ES-I3 (cell line): ENCODE measurements at regions not wholly inside any gene's neighbourhood (a gene's known extent, or its start where the extent isn't known, plus 50 kb on each side); places are given as distances from the start of the nearest gene placed in this dataset.

Experiments used
- H3K36me3 ChIP-seq: 2 replicates; pipeline ENCODE4 v1.6.1; 2013; ENCODE audit warnings: mild to moderate bottlenecking, low read length, control low read depth, moderate library complexity; ENCODE audit not compliant: insufficient read depth
- H3K4me1 ChIP-seq: 2 replicates; pipeline ENCODE4 v1.6.1; 2013; ENCODE audit warnings: mild to moderate bottlenecking, control low read depth, low read length; ENCODE audit not compliant: insufficient read depth
- H3K9ac ChIP-seq: 2 replicates; pipeline ENCODE4 v1.6.1; 2013; ENCODE audit warnings: low read depth, mild to moderate bottlenecking, low read length, moderate library complexity
- H3K9me3 ChIP-seq: 2 replicates; pipeline ENCODE4 v1.6.1; 2013; ENCODE audit warnings: mild to moderate bottlenecking, low read length, moderate library complexity; ENCODE audit not compliant: control insufficient read depth, insufficient read depth

GRCh38 chr4:10929818-10930217 lies 245.2 kb upstream of the CLNK start:
- Histone ChIP-seq H3K9ac (no peak overlapping the region), H3K9me3 (no peaks in the 10 kb centered on the region; the same call in 1 of the 2 replicates), H3K36me3 (no peaks in the 10 kb centered on the region), H3K4me1 (no peaks in the 10 kb centered on the region)

GRCh38 chr4:10925996-10926395 lies 241.4 kb upstream of the CLNK start:
- no peaks in the 10 kb centered on the region for H3K36me3 ChIP-seq
- H3K9ac ChIP-seq = no peak overlapping the region
- H3K4me1 ChIP-seq = no peaks in the 10 kb centered on the region
- H3K9me3 ChIP-seq = no peaks in the 10 kb centered on the region; the same call in 1 of the 2 replicates

- H3K36me3 ChIP-seq = no peaks in the 10 kb centered on the region
- H3K4me1 ChIP-seq = no peaks in the 10 kb centered on the region
- no peaks in the 10 kb centered on the region; the same call in 1 of the 2 replicates for H3K9me3 ChIP-seq
- no peak overlapping the region for H3K9ac ChIP-seq
These were observed 239.7 kb upstream of the CLNK start for GRCh38 chr4:10924274-10924673.

GRCh38 chr4:10917566-10917965 lies 233.0 kb upstream of the CLNK start:
- Histone ChIP-seq H3K4me1 (no peaks in the 10 kb centered on the region), H3K9ac (no peak overlapping the region), H3K9me3 (no peaks in the 10 kb centered on the region), H3K36me3 (no peaks in the 10 kb centered on the region)

GRCh38 chr4:10898072-10898471 lies 213.5 kb upstream of the CLNK start:
- Histone ChIP-seq H3K36me3 (no peaks in the 10 kb centered on the region), H3K4me1 (no peaks in the 10 kb centered on the region), H3K9me3 (no peaks in the 10 kb centered on the region), H3K9ac (no peak overlapping the region)

- H3K9ac ChIP-seq = no peak overlapping the region
- H3K9me3 ChIP-seq = no peaks in the 10 kb centered on the region
- H3K4me1 ChIP-seq = no peaks in the 10 kb centered on the region
- no peaks in the 10 kb centered on the region for H3K36me3 ChIP-seq
These were observed 212.5 kb upstream of the CLNK start for GRCh38 chr4:10897076-10897475.

- Histone ChIP-seq H3K36me3 (no peaks in the 10 kb centered on the region), H3K9me3 (no peaks in the 10 kb centered on the region), H3K4me1 (no peaks in the 10 kb centered on the region), H3K9ac (no peak overlapping the region)
These were observed 208.8 kb upstream of the CLNK start for GRCh38 chr4:10893395-10893794.

GRCh38 chr4:10891866-10892265 lies 207.3 kb upstream of the CLNK start:
- no peak overlapping the region for H3K9ac ChIP-seq
- H3K36me3 ChIP-seq = no peaks in the 10 kb centered on the region
- no peaks in the 10 kb centered on the region for H3K9me3 ChIP-seq
- no peaks in the 10 kb centered on the region for H3K4me1 ChIP-seq

GRCh38 chr4:10889819-10890218 lies 205.3 kb upstream of the CLNK start:
- Histone ChIP-seq H3K9ac (no peak overlapping the region), H3K9me3 (no peaks in the 10 kb centered on the region), H3K36me3 (no peaks in the 10 kb centered on the region), H3K4me1 (no peaks in the 10 kb centered on the region)

- Histone ChIP-seq H3K36me3 (no peaks in the 10 kb centered on the region), H3K4me1 (no peaks in the 10 kb centered on the region), H3K9ac (no peak overlapping the region), H3K9me3 (no peaks in the 10 kb centered on the region)
These were observed 195.0 kb upstream of the CLNK start for GRCh38 chr4:10879411-10880110.

GRCh38 chr4:10878861-10879260 lies 194.3 kb upstream of the CLNK start:
- no peaks in the 10 kb centered on the region for H3K36me3 ChIP-seq
- H3K4me1 ChIP-seq = no peaks in the 10 kb centered on the region
- no peaks in the 10 kb centered on the region for H3K9me3 ChIP-seq
- no peak overlapping the region for H3K9ac ChIP-seq

GRCh38 chr4:10877076-10877475 lies 192.5 kb upstream of the CLNK start:
- Histone ChIP-seq H3K4me1 (no peaks in the 10 kb centered on the region), H3K9me3 (no peaks in the 10 kb centered on the region), H3K9ac (no peak overlapping the region), H3K36me3 (no peaks in the 10 kb centered on the region)

- Histone ChIP-seq H3K36me3 (no peaks in the 10 kb centered on the region), H3K4me1 (no peaks in the 10 kb centered on the region), H3K9ac (no peak overlapping the region), H3K9me3 (no peaks in the 10 kb centered on the region)
These were observed 190.7 kb upstream of the CLNK start for GRCh38 chr4:10875144-10875799.

- Histone ChIP-seq H3K9ac (no peak overlapping the region), H3K36me3 (no peaks in the 10 kb centered on the region), H3K4me1 (no peaks in the 10 kb centered on the region), H3K9me3 (no peaks in the 10 kb centered on the region)
These were observed 189.2 kb upstream of the CLNK start for GRCh38 chr4:10873809-10874208.

GRCh38 chr4:10872833-10873517 lies 188.4 kb upstream of the CLNK start:
- Histone ChIP-seq H3K4me1 (no peaks in the 10 kb centered on the region), H3K9ac (no peak overlapping the region), H3K36me3 (no peaks in the 10 kb centered on the region), H3K9me3 (no peaks in the 10 kb centered on the region)
